ENCODE measurements at regions not wholly inside any gene's neighbourhood (a gene's known extent, or its start where the extent isn't known, plus 50 kb on each side); places are given as distances from the start of the nearest gene placed in this dataset.

- no peak overlapping the region for H3K4me3 ChIP-seq (replicated peaks in 1 of 2; ENCODE audit: low read depth in 2 of 2, low read length in 2 of 2)
- TF ChIP-seq CTCF (IDR thresholded peaks at IDR 0.05; ENCODE audit: low read depth, low read length): no peak
- no peak for DNase-seq (ENCODE audit: low read depth in 2 of 2)
Observed at GRCh38 chr1:87239997-87240605, 88.6 kb upstream of the LMO4 start.

- DNase-seq (ENCODE audit: low read depth in 2 of 2): no peak
- H3K4me3 ChIP-seq (replicated peaks in 1 of 2; ENCODE audit: low read depth in 2 of 2, low read length in 2 of 2): no peak overlapping the region
- no peak for TF ChIP-seq CTCF (IDR thresholded peaks at IDR 0.05; ENCODE audit: low read depth, low read length)
Observed at GRCh38 chr1:87240661-87241285, 87.9 kb upstream of the LMO4 start.

GRCh38 chr1:87242445-87243185 lies 86.1 kb upstream of the LMO4 start:
- H3K4me3 ChIP-seq (replicated peaks in 1 of 2; ENCODE audit: low read depth in 2 of 2, low read length in 2 of 2): no peak overlapping the region
- no peak for TF ChIP-seq CTCF (IDR thresholded peaks at IDR 0.05; ENCODE audit: low read depth, low read length)
- DNase-seq (ENCODE audit: low read depth in 2 of 2): no peak

GRCh38 chr1:87243573-87243972 lies 85.1 kb upstream of the LMO4 start:
- peak; percentile 29 to 34 for DNase-seq (ENCODE audit: low read depth in 2 of 2)
- no peak overlapping the region for H3K4me3 ChIP-seq (replicated peaks in 1 of 2; ENCODE audit: low read depth in 2 of 2, low read length in 2 of 2)
- no peak for TF ChIP-seq CTCF (IDR thresholded peaks at IDR 0.05; ENCODE audit: low read depth, low read length)

GRCh38 chr1:87246436-87246835 lies 82.2 kb upstream of the LMO4 start:
- no peak for TF ChIP-seq CTCF (IDR thresholded peaks at IDR 0.05; ENCODE audit: low read depth, low read length)
- DNase-seq (ENCODE audit: low read depth in 2 of 2): no peak
- no peak overlapping the region for H3K4me3 ChIP-seq (replicated peaks in 1 of 2; ENCODE audit: low read depth in 2 of 2, low read length in 2 of 2)

- no peak for TF ChIP-seq CTCF (IDR thresholded peaks at IDR 0.05; ENCODE audit: low read depth, low read length)
- no peak for DNase-seq (ENCODE audit: low read depth in 2 of 2)
- H3K4me3 ChIP-seq (replicated peaks in 1 of 2; ENCODE audit: low read depth in 2 of 2, low read length in 2 of 2): no peak overlapping the region
Observed at GRCh38 chr1:87249803-87250202, 78.9 kb upstream of the LMO4 start.
